ENCODE measurements at regions not wholly inside any gene's neighbourhood (a gene's known extent, or its start where the extent isn't known, plus 50 kb on each side); places are given as distances from the start of the nearest gene placed in this dataset.

GRCh38 chr19:13633109-13633508, 126.8 kb upstream of the CACNA1A start:
- TF ChIP-seq, protein P1, sequence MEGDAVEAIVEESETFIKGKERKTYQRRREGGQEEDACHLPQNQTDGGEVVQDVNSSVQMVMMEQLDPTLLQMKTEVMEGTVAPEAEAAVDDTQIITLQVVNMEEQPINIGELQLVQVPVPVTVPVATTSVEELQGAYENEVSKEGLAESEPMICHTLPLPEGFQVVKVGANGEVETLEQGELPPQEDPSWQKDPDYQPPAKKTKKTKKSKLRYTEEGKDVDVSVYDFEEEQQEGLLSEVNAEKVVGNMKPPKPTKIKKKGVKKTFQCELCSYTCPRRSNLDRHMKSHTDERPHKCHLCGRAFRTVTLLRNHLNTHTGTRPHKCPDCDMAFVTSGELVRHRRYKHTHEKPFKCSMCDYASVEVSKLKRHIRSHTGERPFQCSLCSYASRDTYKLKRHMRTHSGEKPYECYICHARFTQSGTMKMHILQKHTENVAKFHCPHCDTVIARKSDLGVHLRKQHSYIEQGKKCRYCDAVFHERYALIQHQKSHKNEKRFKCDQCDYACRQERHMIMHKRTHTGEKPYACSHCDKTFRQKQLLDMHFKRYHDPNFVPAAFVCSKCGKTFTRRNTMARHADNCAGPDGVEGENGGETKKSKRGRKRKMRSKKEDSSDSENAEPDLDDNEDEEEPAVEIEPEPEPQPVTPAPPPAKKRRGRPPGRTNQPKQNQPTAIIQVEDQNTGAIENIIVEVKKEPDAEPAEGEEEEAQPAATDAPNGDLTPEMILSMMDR (conservative IDR thresholded peaks at IDR 0.05; ENCODE audit: low read depth, low read length) = no peak
- TF ChIP-seq EZH2phosphoT487 (IDR thresholded peaks at IDR 0.05; ENCODE audit: borderline replicate concordance, low read length) (no peak), EZH2 (IDR thresholded peaks at IDR 0.05; ENCODE audit: low read length, unreplicated experiment) (no peak)

All from PC-3 (cell line).